ENCODE measurements at regions not wholly inside any gene's neighbourhood (a gene's known extent, or its start where the extent isn't known, plus 50 kb on each side); places are given as distances from the start of the nearest gene placed in this dataset.

GRCh38 chr2:240211096-240211495 is 70.6 kb upstream of the OTOS start:
- TF ChIP-seq CTCF (IDR thresholded peaks at IDR 0.05; ENCODE audit: low read depth, low read length): no peak
- Histone ChIP-seq H3K4me3 (ENCODE audit: low read depth, low read length) (no peak overlapping the region), H3K27me3 (no peaks in the 10 kb centered on the region), H3K4me1 (no peaks in the 10 kb centered on the region), H3K9me3 (no peaks in the 10 kb centered on the region), H3K36me3 (no peaks in the 10 kb centered on the region)
- DNase-seq: no peak

DNA sequence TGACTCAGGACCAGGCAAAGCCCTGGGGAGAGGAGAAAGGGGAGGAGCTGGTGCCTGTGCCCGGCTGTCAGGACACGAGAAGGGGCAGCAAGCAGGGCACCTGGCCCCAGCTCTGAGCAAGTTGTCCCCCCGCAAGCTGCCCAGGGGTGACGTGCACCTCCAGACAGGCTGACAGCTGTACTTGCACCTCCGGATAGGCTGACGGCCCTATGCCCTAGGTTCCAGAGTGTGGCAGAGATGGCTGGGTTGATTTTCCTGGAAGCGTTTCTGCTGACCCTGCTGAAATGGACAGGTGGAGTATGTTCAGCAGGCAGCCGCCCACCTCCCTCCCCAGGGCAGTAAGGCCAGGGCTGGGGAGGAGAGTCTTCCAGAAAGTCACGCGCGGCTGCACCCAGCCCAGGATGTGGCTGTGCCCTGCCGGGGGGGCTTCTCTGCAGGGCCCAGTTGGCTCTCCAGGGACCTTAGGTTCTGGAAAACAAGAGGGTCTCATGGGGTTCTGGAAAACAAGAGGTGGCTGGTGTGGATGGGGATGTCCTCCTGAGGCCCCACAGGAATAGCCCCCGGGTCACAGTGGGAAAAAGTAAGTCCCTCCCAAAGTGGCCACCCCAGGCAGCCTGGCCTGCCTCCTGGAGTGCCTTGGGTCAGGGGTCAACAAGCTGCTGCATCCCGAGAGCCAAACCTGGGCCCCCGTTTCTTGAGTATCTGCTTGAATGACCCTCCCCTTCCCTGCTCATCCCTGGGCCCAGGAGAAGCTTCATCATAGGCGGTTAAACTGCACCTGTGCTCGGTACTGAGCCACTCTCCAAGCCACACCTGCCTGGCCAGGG is 71.4 kb upstream of the OTOS start:
- no peaks in the 10 kb centered on the region for H3K36me3 ChIP-seq
- H3K9me3 ChIP-seq: no peaks in the 10 kb centered on the region
- TF ChIP-seq CTCF (IDR thresholded peaks at IDR 0.05; ENCODE audit: low read depth, low read length): no peak
- no peaks in the 10 kb centered on the region for H3K4me1 ChIP-seq
- DNase-seq: no peak
- no peaks in the 10 kb centered on the region for H3K27me3 ChIP-seq
- no peak overlapping the region for H3K4me3 ChIP-seq (ENCODE audit: low read depth, low read length)

DNA sequence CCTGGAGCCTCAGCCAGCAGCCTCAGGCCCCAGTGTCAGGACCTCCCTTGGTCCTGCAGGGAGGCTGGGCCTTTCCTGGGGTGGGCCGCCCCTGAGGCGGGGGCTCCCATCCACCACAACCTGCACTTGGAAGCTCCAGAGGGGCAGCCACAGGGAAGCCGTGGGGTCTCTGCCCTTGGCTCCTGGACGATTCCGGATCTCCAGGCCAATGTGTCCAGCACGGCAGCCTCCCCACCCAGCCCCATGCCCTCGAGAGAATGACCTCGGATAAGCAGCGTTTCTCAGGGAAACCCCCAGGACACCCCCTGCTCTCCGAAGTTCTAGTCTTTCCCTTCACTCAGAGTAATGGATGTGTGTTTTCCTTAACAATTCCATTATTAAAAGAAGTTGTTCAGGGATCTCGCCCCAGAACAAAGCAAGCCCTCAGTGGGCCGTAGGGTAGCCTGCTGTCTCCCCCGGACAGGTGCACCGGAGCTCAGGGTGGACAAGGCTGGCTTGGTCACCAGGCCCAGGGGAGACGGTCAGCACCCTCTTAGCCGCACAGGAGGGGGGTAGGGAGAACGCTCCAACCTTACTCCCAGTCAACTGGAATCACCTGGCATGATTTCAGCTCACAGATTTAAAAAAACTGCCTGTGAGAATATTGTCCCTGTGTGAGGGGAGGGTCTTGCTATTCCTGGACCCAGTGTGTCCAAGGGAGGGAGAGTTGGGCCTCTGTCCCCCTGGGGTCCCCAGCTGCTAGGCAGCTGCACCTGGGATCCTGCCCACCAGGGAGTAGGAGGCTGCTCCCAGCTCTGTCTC is 72.2 kb upstream of the OTOS start:
- Histone ChIP-seq H3K4me1 (no peaks in the 10 kb centered on the region), H3K27me3 (no peaks in the 10 kb centered on the region), H3K36me3 (no peaks in the 10 kb centered on the region), H3K4me3 (ENCODE audit: low read depth, low read length) (no peak overlapping the region), H3K9me3 (no peaks in the 10 kb centered on the region)
- TF ChIP-seq CTCF (IDR thresholded peaks at IDR 0.05; ENCODE audit: low read depth, low read length): no peak
- no peak for DNase-seq

DNA sequence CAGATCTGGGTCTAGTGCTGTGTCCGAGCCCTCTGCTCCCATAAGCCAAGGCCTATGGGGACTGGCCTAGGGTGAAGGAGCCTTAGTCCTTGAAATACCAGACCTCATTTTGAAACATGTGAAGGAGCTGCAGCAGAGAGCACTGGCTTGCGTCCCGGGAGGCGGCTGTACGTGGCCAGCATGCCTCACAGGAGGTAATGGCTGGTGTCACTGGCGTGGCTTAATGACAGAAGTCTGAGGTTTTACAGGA is 72.7 kb upstream of the OTOS start:
- H3K4me1 ChIP-seq: no peaks in the 10 kb centered on the region
- H3K9me3 ChIP-seq: no peaks in the 10 kb centered on the region
- TF ChIP-seq CTCF (IDR thresholded peaks at IDR 0.05; ENCODE audit: low read depth, low read length): no peak
- H3K36me3 ChIP-seq: no peaks in the 10 kb centered on the region
- H3K27me3 ChIP-seq: no peaks in the 10 kb centered on the region
- no peak for DNase-seq
- H3K4me3 ChIP-seq (ENCODE audit: low read depth, low read length): no peak overlapping the region

GRCh38 chr2:240213476-240214421 is 73.3 kb upstream of the OTOS start:
- Histone ChIP-seq H3K27me3 (peaks cover under 1% of the 10 kb centered on the region; the same call in 1 of the 2 replicates), H3K9me3 (no peaks in the 10 kb centered on the region), H3K4me3 (ENCODE audit: low read depth, low read length) (no peak overlapping the region), H3K4me1 (no peaks in the 10 kb centered on the region), H3K36me3 (no peaks in the 10 kb centered on the region)
- TF ChIP-seq CTCF (IDR thresholded peaks at IDR 0.05; ENCODE audit: low read depth, low read length): no peak
- DNase-seq: no peak
